ENCODE measurements at regions not wholly inside any gene's neighbourhood (a gene's known extent, or its start where the extent isn't known, plus 50 kb on each side); places are given as distances from the start of the nearest gene placed in this dataset.

GRCh38 chr2:864501-865106 lies 86.0 kb upstream of the SNTG2 start:
- H3K4me3 ChIP-seq (ENCODE audit: control insufficient read depth, low read depth, low read length), result no peak overlapping the region
- no peak for DNase-seq (ENCODE audit: low read depth)

GRCh38 chr2:863732-864450 lies 86.8 kb upstream of the SNTG2 start:
- TF ChIP-seq, protein P1, sequence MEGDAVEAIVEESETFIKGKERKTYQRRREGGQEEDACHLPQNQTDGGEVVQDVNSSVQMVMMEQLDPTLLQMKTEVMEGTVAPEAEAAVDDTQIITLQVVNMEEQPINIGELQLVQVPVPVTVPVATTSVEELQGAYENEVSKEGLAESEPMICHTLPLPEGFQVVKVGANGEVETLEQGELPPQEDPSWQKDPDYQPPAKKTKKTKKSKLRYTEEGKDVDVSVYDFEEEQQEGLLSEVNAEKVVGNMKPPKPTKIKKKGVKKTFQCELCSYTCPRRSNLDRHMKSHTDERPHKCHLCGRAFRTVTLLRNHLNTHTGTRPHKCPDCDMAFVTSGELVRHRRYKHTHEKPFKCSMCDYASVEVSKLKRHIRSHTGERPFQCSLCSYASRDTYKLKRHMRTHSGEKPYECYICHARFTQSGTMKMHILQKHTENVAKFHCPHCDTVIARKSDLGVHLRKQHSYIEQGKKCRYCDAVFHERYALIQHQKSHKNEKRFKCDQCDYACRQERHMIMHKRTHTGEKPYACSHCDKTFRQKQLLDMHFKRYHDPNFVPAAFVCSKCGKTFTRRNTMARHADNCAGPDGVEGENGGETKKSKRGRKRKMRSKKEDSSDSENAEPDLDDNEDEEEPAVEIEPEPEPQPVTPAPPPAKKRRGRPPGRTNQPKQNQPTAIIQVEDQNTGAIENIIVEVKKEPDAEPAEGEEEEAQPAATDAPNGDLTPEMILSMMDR (conservative IDR thresholded peaks at IDR 0.05; ENCODE audit: control insufficient read depth, insufficient read depth, low read depth, low read length), result no peak
- H3K4me3 ChIP-seq (ENCODE audit: control insufficient read depth, low read depth, low read length), result no peak overlapping the region
- no peak for DNase-seq (ENCODE audit: low read depth)

More at GRCh38 chr2:864501-865106, 86.0 kb upstream of the SNTG2 start:
- TF ChIP-seq, protein P1 (conservative IDR thresholded peaks at IDR 0.05; ENCODE audit: control insufficient read depth, insufficient read depth, low read depth, low read length), result no peak

DNA sequence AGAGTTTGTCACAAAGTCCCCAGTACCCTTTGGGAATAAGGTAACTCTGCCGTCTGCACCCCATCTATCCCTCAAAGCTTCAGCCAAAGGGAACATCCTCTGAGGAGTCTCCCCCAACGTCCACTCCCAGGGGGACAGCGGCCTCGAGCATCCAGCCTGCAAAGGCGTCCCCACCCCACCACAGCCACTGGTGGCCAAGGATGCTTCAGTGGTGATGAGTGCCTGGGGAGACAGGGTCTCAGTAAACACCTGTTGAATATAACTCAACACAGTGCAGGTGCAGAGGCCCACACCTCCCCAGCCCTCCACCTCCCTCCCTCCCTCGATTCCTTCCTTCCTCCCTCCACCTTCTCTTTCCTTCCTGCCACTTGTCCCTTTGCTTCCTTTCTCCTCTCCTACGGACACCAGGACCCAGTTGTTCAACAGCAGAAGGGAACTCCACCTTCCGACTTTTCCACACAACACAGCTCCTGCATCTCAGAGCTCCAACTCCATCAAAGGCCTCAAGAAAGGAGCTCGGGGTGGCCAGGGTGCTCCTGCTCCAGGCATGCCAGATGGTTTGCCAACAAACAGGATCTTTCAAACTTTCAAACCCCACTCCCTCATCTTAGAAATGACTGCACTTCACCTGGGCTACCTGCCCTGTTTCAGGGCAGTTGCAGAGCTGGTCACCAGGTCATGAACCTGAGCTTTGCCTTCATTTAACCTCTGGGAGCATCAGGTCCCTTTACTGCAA lies 87.8 kb upstream of the SNTG2 start:
- DNase-seq (ENCODE audit: low read depth), result no peak
- TF ChIP-seq, protein P1 (conservative IDR thresholded peaks at IDR 0.05; ENCODE audit: control insufficient read depth, insufficient read depth, low read depth, low read length), result no peak
- H3K4me3 ChIP-seq (ENCODE audit: control insufficient read depth, low read depth, low read length), result no peak overlapping the region

DNA sequence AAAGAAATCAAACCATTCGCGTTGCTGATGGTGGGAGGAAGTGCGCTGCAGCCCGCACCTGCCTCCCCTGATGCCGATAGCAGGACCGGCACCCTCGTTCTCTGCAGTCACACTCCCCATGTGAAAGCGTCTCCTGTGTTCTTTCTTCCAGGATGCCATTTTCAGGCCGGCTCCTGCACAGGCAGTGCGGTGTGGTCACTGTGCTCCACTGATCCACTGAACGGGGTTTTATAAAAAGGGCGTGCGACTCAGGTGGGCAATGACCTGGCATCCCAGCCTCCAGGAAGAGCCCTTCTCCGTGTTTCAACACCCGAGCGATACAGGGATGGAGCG lies 88.3 kb upstream of the SNTG2 start:
- TF ChIP-seq, protein P1 (conservative IDR thresholded peaks at IDR 0.05; ENCODE audit: control insufficient read depth, insufficient read depth, low read depth, low read length), result no peak
- no peak for DNase-seq (ENCODE audit: low read depth)
- H3K4me3 ChIP-seq (ENCODE audit: control insufficient read depth, low read depth, low read length), result no peak overlapping the region

DNA sequence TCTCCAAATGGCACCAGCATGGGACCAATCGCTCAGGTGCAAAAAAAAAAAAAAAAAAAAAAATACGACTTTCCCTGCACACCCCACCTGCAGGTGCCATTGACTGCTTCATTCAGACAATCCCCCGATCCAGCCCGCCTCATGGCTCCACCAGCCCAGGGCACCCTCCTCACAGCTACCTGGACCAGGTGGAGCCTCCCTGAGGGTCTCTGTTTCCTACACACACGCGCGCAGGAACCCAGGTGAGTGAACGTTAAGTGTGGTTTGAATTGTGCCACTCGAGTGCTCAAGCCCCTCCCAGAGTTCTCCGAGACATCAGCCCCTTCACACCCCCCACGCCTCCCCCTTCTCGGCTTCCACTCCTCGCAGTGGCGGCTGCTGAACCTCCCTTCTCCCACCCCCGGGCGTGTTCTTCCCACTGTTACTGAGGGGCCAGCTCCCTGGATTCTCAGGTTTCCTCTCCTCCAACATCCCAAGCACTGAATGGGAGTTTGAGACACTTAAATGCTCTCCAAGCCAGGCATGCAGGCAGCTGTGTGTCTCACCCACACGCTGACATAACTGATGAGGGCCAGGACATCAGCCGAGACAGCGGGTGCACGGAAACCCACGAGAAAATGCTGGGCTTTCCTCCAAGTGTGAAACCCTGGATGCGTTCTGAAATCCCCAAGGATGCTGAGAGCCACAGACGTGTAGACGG lies 88.8 kb upstream of the SNTG2 start:
- H3K4me3 ChIP-seq (ENCODE audit: control insufficient read depth, low read depth, low read length), result no peak overlapping the region
- TF ChIP-seq, protein P1 (conservative IDR thresholded peaks at IDR 0.05; ENCODE audit: control insufficient read depth, insufficient read depth, low read depth, low read length), result no peak

GRCh38 chr2:860259-860855 lies 90.3 kb upstream of the SNTG2 start:
- no peak for DNase-seq (ENCODE audit: low read depth)
- TF ChIP-seq, protein P1 (conservative IDR thresholded peaks at IDR 0.05; ENCODE audit: control insufficient read depth, insufficient read depth, low read depth, low read length), result no peak
- no peak overlapping the region for H3K4me3 ChIP-seq (ENCODE audit: control insufficient read depth, low read depth, low read length)

More for the DNA sequence above, 88.8 kb upstream of the SNTG2 start:
- DNase-seq (ENCODE audit: low read depth), result no peak
